ACC112 (cell line): ENCODE measurements at regions not wholly inside any gene's neighbourhood (a gene's known extent, or its start where the extent isn't known, plus 50 kb on each side); places are given as distances from the start of the nearest gene placed in this dataset.
A peak's percentile ranks its signal among the peaks of the same experiment; 100 is the strongest.

ENCODE experiments used
- H2AFZ ChIP-seq: fragments of 200-600 bp; sonication (generic); one replicate; pipeline ENCODE4 v1.6.0; 2017; ENCODE audit warnings: antibody characterized with exemption, low read length; ENCODE audit not compliant: unreplicated experiment
- H3K27ac ChIP-seq: fragments of 200-600 bp; sonication (generic); 2 replicates; pipeline ENCODE4 v1.5.1; 2014; ENCODE audit warnings: low read depth, mild to moderate bottlenecking, antibody characterized with exemption, low read length, moderate library complexity
- H3K27me3 ChIP-seq: fragments of 200-600 bp; sonication (generic); 2 replicates; pipeline ENCODE4 v1.6.1; 2014; ENCODE audit warnings: mild to moderate bottlenecking, antibody characterized with exemption, low read length, moderate library complexity, mixed read lengths; ENCODE audit not compliant: insufficient read depth
- H3K36me3 ChIP-seq: fragments of 200-600 bp; sonication (generic); 2 replicates; pipeline ENCODE4 v1.6.1; 2016; ENCODE audit warnings: mild to moderate bottlenecking, antibody characterized with exemption, low read length, moderate library complexity, mixed read lengths; ENCODE audit not compliant: insufficient read depth
- H3K4me1 ChIP-seq: fragments of 200-600 bp; sonication (generic); one replicate; pipeline ENCODE4 v1.6.1; 2016; ENCODE audit warnings: low read length, mixed read lengths; ENCODE audit not compliant: insufficient read depth, unreplicated experiment, control insufficient read depth
- H3K4me3 ChIP-seq: fragments of 200-600 bp; sonication (generic); 2 replicates; pipeline ENCODE4 v1.5.1; 2014; ENCODE audit warnings: mild to moderate bottlenecking, low read depth, low read length
- H3K79me2 ChIP-seq: fragments of 200-600 bp; sonication (generic); one replicate; pipeline ENCODE4 v1.6.0; 2016; ENCODE audit warnings: low read length; ENCODE audit not compliant: control insufficient read depth, unreplicated experiment, insufficient read depth

GRCh38 chr2:163247847-163248220 is 409.3 kb upstream of the KCNH7 start:
- no peaks in the 10 kb centered on the region for H3K36me3 ChIP-seq

GRCh38 chr2:163247156-163247846 is 408.7 kb upstream of the KCNH7 start:
- Histone ChIP-seq H3K27ac (no peak overlapping the region), H3K79me2 (no peaks in the 10 kb centered on the region), H2AFZ (no peak overlapping the region), H3K4me1 (no peaks in the 10 kb centered on the region), H3K27me3 (no peaks in the 10 kb centered on the region), H3K4me3 (no peak overlapping the region), H3K36me3 (no peaks in the 10 kb centered on the region)

More at GRCh38 chr2:163247847-163248220, 409.3 kb upstream of the KCNH7 start:
- Histone ChIP-seq H3K27ac (no peak overlapping the region), H2AFZ (no peak overlapping the region), H3K27me3 (no peaks in the 10 kb centered on the region), H3K79me2 (no peaks in the 10 kb centered on the region), H3K4me1 (no peaks in the 10 kb centered on the region), H3K4me3 (no peak overlapping the region)

- no peaks in the 10 kb centered on the region for H3K4me1 ChIP-seq
- H2AFZ ChIP-seq, result no peak overlapping the region
Observed at GRCh38 chr2:163246135-163246534, 407.6 kb upstream of the KCNH7 start.

GRCh38 chr2:163236553-163236952 is 398.0 kb upstream of the KCNH7 start:
- Histone ChIP-seq H3K27me3 (no peaks in the 10 kb centered on the region), H3K36me3 (no peaks in the 10 kb centered on the region), H2AFZ (no peak overlapping the region), H3K4me3 (no peak overlapping the region), H3K27ac (no peak overlapping the region), H3K79me2 (no peaks in the 10 kb centered on the region), H3K4me1 (no peaks in the 10 kb centered on the region)

More at GRCh38 chr2:163246135-163246534, 407.6 kb upstream of the KCNH7 start:
- Histone ChIP-seq H3K79me2 (no peaks in the 10 kb centered on the region), H3K27ac (no peak overlapping the region), H3K27me3 (no peaks in the 10 kb centered on the region), H3K4me3 (no peak overlapping the region), H3K36me3 (no peaks in the 10 kb centered on the region)

- no peaks in the 10 kb centered on the region for H3K36me3 ChIP-seq
- H3K4me3 ChIP-seq, result no peak overlapping the region
- no peaks in the 10 kb centered on the region for H3K4me1 ChIP-seq
- no peak overlapping the region for H3K27ac ChIP-seq
- H3K79me2 ChIP-seq, result no peaks in the 10 kb centered on the region
- no peak overlapping the region for H2AFZ ChIP-seq
- no peaks in the 10 kb centered on the region for H3K27me3 ChIP-seq
Observed at GRCh38 chr2:163231666-163232065, 393.1 kb upstream of the KCNH7 start.

GRCh38 chr2:163213661-163214081 is 375.1 kb upstream of the KCNH7 start:
- Histone ChIP-seq H3K36me3 (no peaks in the 10 kb centered on the region), H2AFZ (peak overlapping the region; percentile 40), H3K27me3 (no peaks in the 10 kb centered on the region), H3K4me3 (no peak overlapping the region), H3K4me1 (peaks cover 32% of the 10 kb centered on the region), H3K27ac (peak overlapping the region; percentile 44), H3K79me2 (no peaks in the 10 kb centered on the region)

GRCh38 chr2:163210430-163210918 is 371.9 kb upstream of the KCNH7 start:
- H3K36me3 ChIP-seq, result no peaks in the 10 kb centered on the region
- H3K27ac ChIP-seq, result peak overlapping the region; percentile 83
- H3K4me1 ChIP-seq, result peaks cover 32% of the 10 kb centered on the region
- no peaks in the 10 kb centered on the region for H3K27me3 ChIP-seq
- H2AFZ ChIP-seq, result no peak overlapping the region
- H3K4me3 ChIP-seq, result no peak overlapping the region
- no peaks in the 10 kb centered on the region for H3K79me2 ChIP-seq

GRCh38 chr2:163207693-163208370 is 369.3 kb upstream of the KCNH7 start:
- Histone ChIP-seq H3K4me3 (no peak overlapping the region), H3K36me3 (no peaks in the 10 kb centered on the region), H3K79me2 (no peaks in the 10 kb centered on the region), H3K27ac (no peak overlapping the region), H2AFZ (no peak overlapping the region), H3K27me3 (no peaks in the 10 kb centered on the region), H3K4me1 (peaks cover 19% of the 10 kb centered on the region)

- Histone ChIP-seq H3K79me2 (no peaks in the 10 kb centered on the region), H3K27me3 (no peaks in the 10 kb centered on the region), H3K36me3 (no peaks in the 10 kb centered on the region), H3K4me1 (peaks cover 9% of the 10 kb centered on the region), H2AFZ (no peak overlapping the region), H3K4me3 (no peak overlapping the region), H3K27ac (no peak overlapping the region)
Observed at GRCh38 chr2:163205589-163206254, 367.2 kb upstream of the KCNH7 start.

GRCh38 chr2:163200741-163201140 is 362.2 kb upstream of the KCNH7 start:
- H3K27ac ChIP-seq, result no peak overlapping the region
- H3K27me3 ChIP-seq, result no peaks in the 10 kb centered on the region
- H3K4me3 ChIP-seq, result no peak overlapping the region

More at GRCh38 chr2:163200741-163201140, 362.2 kb upstream of the KCNH7 start:
- Histone ChIP-seq H2AFZ (no peak overlapping the region), H3K36me3 (no peaks in the 10 kb centered on the region), H3K79me2 (no peaks in the 10 kb centered on the region), H3K4me1 (no peaks in the 10 kb centered on the region)
